Astrocyte of the cerebellum (primary cell): ENCODE measurements at regions not wholly inside any gene's neighbourhood (a gene's known extent, or its start where the extent isn't known, plus 50 kb on each side); places are given as distances from the start of the nearest gene placed in this dataset.

Source experiments
- DNase-seq: peaks from one replicate; pipeline ENCODE4 v3.0.0-alpha.2; 2011; ENCODE audit warnings: low read depth
- H3K4me3 ChIP-seq: 2 replicates; pipeline ENCODE4 v1.5.1; 2011; ENCODE audit warnings: mild to moderate bottlenecking, low read depth, low read length, moderate library complexity
- CTCF ChIP-seq: IDR thresholded peaks from 2 replicates; pipeline ENCODE4 v1.5.1; 2012; ENCODE audit warnings: low read length, low read depth, moderate library complexity, mild to moderate bottlenecking; ENCODE audit errors: missing control alignments
- in situ Hi-C: cut with HindIII; loops from 2 replicates; pipeline ENCODE4 v1.10.0; 2017; ENCODE audit warnings: low sequenced_read_pairs

GRCh38 chr4:141340458-141340857 is 119.8 kb downstream of the ZNF330 start:
- TF ChIP-seq CTCF = no peak
- in situ Hi-C loops = no loop called here
- no peak for DNase-seq
- H3K4me3 ChIP-seq = no peak overlapping the region

- DNase-seq = peak; percentile 50
- in situ Hi-C loops = no loop called here
- H3K4me3 ChIP-seq = no peak overlapping the region
- peak; percentile 56 for TF ChIP-seq CTCF
Measured at GRCh38 chr4:141346144-141346543, 125.4 kb downstream of the ZNF330 start.

GRCh38 chr4:141347684-141348083 is 127.0 kb downstream of the ZNF330 start:
- no peak for TF ChIP-seq CTCF
- no peak overlapping the region for H3K4me3 ChIP-seq
- in situ Hi-C loops = no loop called here
- no peak for DNase-seq

GRCh38 chr4:141348125-141348524 is 127.4 kb downstream of the ZNF330 start:
- DNase-seq = no peak
- in situ Hi-C loops = no loop called here
- no peak for TF ChIP-seq CTCF
- no peak overlapping the region for H3K4me3 ChIP-seq

- in situ Hi-C loops = no loop called here
- DNase-seq = no peak
- no peak overlapping the region for H3K4me3 ChIP-seq
- no peak for TF ChIP-seq CTCF
Measured at GRCh38 chr4:141348573-141348972, 127.9 kb downstream of the ZNF330 start.

GRCh38 chr4:141349236-141349635 is 128.5 kb downstream of the ZNF330 start:
- no peak overlapping the region for H3K4me3 ChIP-seq
- TF ChIP-seq CTCF = no peak

More at GRCh38 chr4:141349236-141349635, 128.5 kb downstream of the ZNF330 start:
- DNase-seq = no peak
- in situ Hi-C loops = no loop called here
